ENCODE measurements at regions not wholly inside any gene's neighbourhood (a gene's known extent, or its start where the extent isn't known, plus 50 kb on each side); places are given as distances from the start of the nearest gene placed in this dataset.

- no peak for DNase-seq (ENCODE audit: low read depth)
- no peak overlapping the region for H3K4me3 ChIP-seq (ENCODE audit: low read length)
- TF ChIP-seq, protein P1, sequence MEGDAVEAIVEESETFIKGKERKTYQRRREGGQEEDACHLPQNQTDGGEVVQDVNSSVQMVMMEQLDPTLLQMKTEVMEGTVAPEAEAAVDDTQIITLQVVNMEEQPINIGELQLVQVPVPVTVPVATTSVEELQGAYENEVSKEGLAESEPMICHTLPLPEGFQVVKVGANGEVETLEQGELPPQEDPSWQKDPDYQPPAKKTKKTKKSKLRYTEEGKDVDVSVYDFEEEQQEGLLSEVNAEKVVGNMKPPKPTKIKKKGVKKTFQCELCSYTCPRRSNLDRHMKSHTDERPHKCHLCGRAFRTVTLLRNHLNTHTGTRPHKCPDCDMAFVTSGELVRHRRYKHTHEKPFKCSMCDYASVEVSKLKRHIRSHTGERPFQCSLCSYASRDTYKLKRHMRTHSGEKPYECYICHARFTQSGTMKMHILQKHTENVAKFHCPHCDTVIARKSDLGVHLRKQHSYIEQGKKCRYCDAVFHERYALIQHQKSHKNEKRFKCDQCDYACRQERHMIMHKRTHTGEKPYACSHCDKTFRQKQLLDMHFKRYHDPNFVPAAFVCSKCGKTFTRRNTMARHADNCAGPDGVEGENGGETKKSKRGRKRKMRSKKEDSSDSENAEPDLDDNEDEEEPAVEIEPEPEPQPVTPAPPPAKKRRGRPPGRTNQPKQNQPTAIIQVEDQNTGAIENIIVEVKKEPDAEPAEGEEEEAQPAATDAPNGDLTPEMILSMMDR (IDR thresholded peaks at IDR 0.05; ENCODE audit: insufficient read depth, low read depth, low read length, missing control alignments) = no peak
These were observed 290.5 kb upstream of the VEPH1 start for GRCh38 chr3:157793745-157794144.

DNA sequence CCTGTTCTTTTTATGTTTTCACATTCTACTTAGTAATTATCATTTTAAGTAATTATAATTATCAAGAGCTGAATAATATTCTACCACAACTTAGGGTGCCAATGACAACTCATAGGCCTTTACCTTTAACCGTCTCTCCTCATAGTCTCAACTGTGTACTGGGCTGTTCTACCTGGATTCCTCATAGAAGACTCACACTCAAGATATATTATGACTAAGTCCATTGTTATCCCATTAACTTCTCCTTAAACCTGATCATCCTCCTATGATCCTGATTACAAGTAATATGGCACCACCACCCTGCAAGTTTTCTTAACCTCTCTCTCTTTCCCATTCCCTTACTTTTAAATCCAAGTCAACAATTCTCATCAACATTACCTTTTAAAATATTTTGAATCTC lies 285.9 kb upstream of the VEPH1 start:
- TF ChIP-seq, protein P1 (IDR thresholded peaks at IDR 0.05; ENCODE audit: insufficient read depth, low read depth, low read length, missing control alignments) = no peak
- DNase-seq (ENCODE audit: low read depth) = peak; percentile 78

GRCh38 chr3:157786618-157787017 lies 283.4 kb upstream of the VEPH1 start:
- TF ChIP-seq, protein P1 (IDR thresholded peaks at IDR 0.05; ENCODE audit: insufficient read depth, low read depth, low read length, missing control alignments) = no peak
- H3K4me3 ChIP-seq (ENCODE audit: low read length) = no peak overlapping the region
- peak; percentile 63 for DNase-seq (ENCODE audit: low read depth)

More for the DNA sequence above, 285.9 kb upstream of the VEPH1 start:
- no peak overlapping the region for H3K4me3 ChIP-seq (ENCODE audit: low read length)

DNA sequence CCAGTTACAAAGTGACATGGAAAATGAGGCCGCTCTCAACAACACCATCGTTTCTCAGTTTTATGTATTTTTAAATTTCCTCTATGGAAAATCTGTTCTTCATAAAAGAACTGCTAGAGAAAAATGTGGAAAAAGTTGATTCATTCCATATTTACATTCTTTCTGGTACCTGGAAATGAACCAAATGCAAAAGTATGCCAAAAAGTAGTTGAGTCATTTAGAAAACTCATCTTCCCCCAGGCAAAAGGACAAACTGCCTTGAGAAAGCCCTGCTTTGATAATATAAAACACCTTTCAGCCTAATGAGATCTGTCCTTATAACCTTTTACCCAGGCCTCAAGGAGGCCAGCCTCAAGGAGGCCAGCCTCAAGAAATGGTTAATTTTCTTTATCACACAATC lies 283.0 kb upstream of the VEPH1 start:
- no peak overlapping the region for H3K4me3 ChIP-seq (ENCODE audit: low read length)
- TF ChIP-seq, protein P1 (IDR thresholded peaks at IDR 0.05; ENCODE audit: insufficient read depth, low read depth, low read length, missing control alignments) = no peak
- peak; percentile 90 for DNase-seq (ENCODE audit: low read depth)

GRCh38 chr3:157785102-157785826 lies 282.0 kb upstream of the VEPH1 start:
- no peak overlapping the region for H3K4me3 ChIP-seq (ENCODE audit: low read length)
- DNase-seq (ENCODE audit: low read depth) = peak; percentile 84

DNA sequence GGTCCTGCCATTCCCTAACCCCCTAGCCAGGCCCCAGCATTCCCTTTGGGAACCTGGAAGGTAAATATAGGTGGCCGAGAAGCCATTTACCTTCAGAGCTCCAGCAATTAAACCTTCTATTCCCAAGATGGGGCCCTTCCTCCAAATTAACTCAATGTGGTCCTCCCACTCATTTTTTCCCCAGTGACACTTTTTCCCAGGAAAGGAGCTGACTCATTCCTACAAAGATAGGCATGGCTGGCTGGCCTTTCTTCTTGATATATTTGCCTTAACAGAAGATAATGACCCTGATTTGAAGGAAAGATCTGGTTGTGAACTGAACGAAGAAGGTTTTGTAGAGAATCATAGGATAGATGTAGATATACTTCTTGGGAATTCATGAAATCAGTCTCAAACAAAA lies 279.0 kb upstream of the VEPH1 start:
- peak; percentile 5 for DNase-seq (ENCODE audit: low read depth)
- TF ChIP-seq, protein P1 (IDR thresholded peaks at IDR 0.05; ENCODE audit: insufficient read depth, low read depth, low read length, missing control alignments) = no peak
- H3K4me3 ChIP-seq (ENCODE audit: low read length) = no peak overlapping the region

More at GRCh38 chr3:157785102-157785826, 282.0 kb upstream of the VEPH1 start:
- TF ChIP-seq, protein P1 (IDR thresholded peaks at IDR 0.05; ENCODE audit: insufficient read depth, low read depth, low read length, missing control alignments) = no peak

GRCh38 chr3:157776861-157777260 lies 273.6 kb upstream of the VEPH1 start:
- H3K4me3 ChIP-seq (ENCODE audit: low read length) = no peak overlapping the region
- TF ChIP-seq, protein P1 (IDR thresholded peaks at IDR 0.05; ENCODE audit: insufficient read depth, low read depth, low read length, missing control alignments) = no peak
- DNase-seq (ENCODE audit: low read depth) = no peak

Data from epithelial cell of esophagus (primary cell).